ENCODE measurements at regions not wholly inside any gene's neighbourhood (a gene's known extent, or its start where the extent isn't known, plus 50 kb on each side); places are given as distances from the start of the nearest gene placed in this dataset.

- no peak for TF ChIP-seq POLR2A (IDR thresholded peaks at IDR 0.05; ENCODE audit: low read depth)
- no peak for TF ChIP-seq EP300 (IDR thresholded peaks at IDR 0.05)
- no peak for TF ChIP-seq POLR2AphosphoS5 (IDR thresholded peaks at IDR 0.05)
- TF ChIP-seq CTCF (IDR thresholded peaks at IDR 0.05) = no peak
Observed at GRCh38 chrX:137413190-137413589, 152.7 kb upstream of the ZIC3 start.
